ENCODE measurements at regions not wholly inside any gene's neighbourhood (a gene's known extent, or its start where the extent isn't known, plus 50 kb on each side); places are given as distances from the start of the nearest gene placed in this dataset.
"Not testable (repeated sequence)": the region's sequence is repeated elsewhere in the genome, so short reads cannot be mapped to it uniquely, and the experiment has no call there.

- DNase-seq (ENCODE audit: extremely low read depth, low read depth, low spot score) = no peak
Observed at GRCh38 chr5:36462295-36463021, 143.9 kb upstream of the SLC1A3 start.

- not testable (repeated sequence) for DNase-seq (ENCODE audit: extremely low read depth, low read depth, low spot score)
Observed at GRCh38 chr5:36475942-36476341, 130.5 kb upstream of the SLC1A3 start.

- DNase-seq (ENCODE audit: extremely low read depth, low read depth, low spot score) = no peak
Observed at GRCh38 chr5:36478646-36479317, 127.6 kb upstream of the SLC1A3 start.

GRCh38 chr5:36481454-36482120 is 124.8 kb upstream of the SLC1A3 start:
- no peak for DNase-seq (ENCODE audit: extremely low read depth, low read depth, low spot score)

- no peak for DNase-seq (ENCODE audit: extremely low read depth, low read depth, low spot score)
Observed at GRCh38 chr5:36482812-36483211, 123.6 kb upstream of the SLC1A3 start.

- DNase-seq (ENCODE audit: extremely low read depth, low read depth, low spot score) = no peak
Observed at GRCh38 chr5:36489505-36489904, 116.9 kb upstream of the SLC1A3 start.

GRCh38 chr5:36491856-36492255 is 114.5 kb upstream of the SLC1A3 start:
- DNase-seq (ENCODE audit: extremely low read depth, low read depth, low spot score) = no peak

- no peak for DNase-seq (ENCODE audit: extremely low read depth, low read depth, low spot score)
Observed at GRCh38 chr5:36492984-36493654, 113.3 kb upstream of the SLC1A3 start.

GRCh38 chr5:36494028-36494427 is 112.4 kb upstream of the SLC1A3 start:
- DNase-seq (ENCODE audit: extremely low read depth, low read depth, low spot score) = no peak

GRCh38 chr5:36494841-36495601 is 111.4 kb upstream of the SLC1A3 start:
- no peak for DNase-seq (ENCODE audit: extremely low read depth, low read depth, low spot score)

GRCh38 chr5:36495611-36496010 is 110.8 kb upstream of the SLC1A3 start:
- DNase-seq (ENCODE audit: extremely low read depth, low read depth, low spot score) = no peak

GRCh38 chr5:36496471-36496870 is 109.9 kb upstream of the SLC1A3 start:
- DNase-seq (ENCODE audit: extremely low read depth, low read depth, low spot score) = no peak

- no peak for DNase-seq (ENCODE audit: extremely low read depth, low read depth, low spot score)
Observed at GRCh38 chr5:36502608-36503007, 103.8 kb upstream of the SLC1A3 start.

- no peak for DNase-seq (ENCODE audit: extremely low read depth, low read depth, low spot score)
Observed at GRCh38 chr5:36505021-36505420, 101.4 kb upstream of the SLC1A3 start.

GRCh38 chr5:36507332-36507952 is 99.0 kb upstream of the SLC1A3 start:
- DNase-seq (ENCODE audit: extremely low read depth, low read depth, low spot score) = peak; percentile 29

GRCh38 chr5:36508331-36508730 is 98.1 kb upstream of the SLC1A3 start:
- not testable (repeated sequence) for DNase-seq (ENCODE audit: extremely low read depth, low read depth, low spot score)

GRCh38 chr5:36513647-36514046 is 92.8 kb upstream of the SLC1A3 start:
- DNase-seq (ENCODE audit: extremely low read depth, low read depth, low spot score) = not testable (repeated sequence)

GRCh38 chr5:36519881-36520280 is 86.5 kb upstream of the SLC1A3 start:
- no peak for DNase-seq (ENCODE audit: extremely low read depth, low read depth, low spot score)

- no peak for DNase-seq (ENCODE audit: extremely low read depth, low read depth, low spot score)
Observed at GRCh38 chr5:36521219-36521618, 85.2 kb upstream of the SLC1A3 start.
